H1 (cell line): ENCODE measurements at regions not wholly inside any gene's neighbourhood (a gene's known extent, or its start where the extent isn't known, plus 50 kb on each side); places are given as distances from the start of the nearest gene placed in this dataset.

ENCODE experiments used
- EP300 ChIP-seq, 2 experiments: IDR thresholded peaks; 1 replicate in 1 of 2; 2 replicates in 1 of 2; pipeline ENCODE4 v1.6.1; 2011 to 2012; ENCODE audit warnings: low read depth in 2 of 2, low read length in 2 of 2, mild to moderate bottlenecking in 2 of 2, borderline replicate concordance in 1 of 2, inconsistent platforms in 1 of 2, moderate library complexity in 1 of 2
- FOSL1 ChIP-seq: IDR thresholded peaks from 2 replicates; pipeline ENCODE4 v1.6.1; 2011; ENCODE audit warnings: mild to moderate bottlenecking, low read depth, low read length, moderate library complexity; ENCODE audit not compliant: insufficient read depth
- GABPA ChIP-seq: IDR thresholded peaks from 2 replicates; pipeline ENCODE4 v1.6.1; 2011; ENCODE audit warnings: mild to moderate bottlenecking, low read length, moderate library complexity, borderline replicate concordance; ENCODE audit not compliant: insufficient read depth
- GTF2F1 ChIP-seq: IDR thresholded peaks from 2 replicates; pipeline ENCODE4 v1.6.1; 2012; ENCODE audit warnings: low read depth, low read length, improper control_type of control experiment, borderline replicate concordance
- NRF1 ChIP-seq: IDR thresholded peaks from 2 replicates; pipeline ENCODE4 v1.6.1; 2011; ENCODE audit warnings: mild to moderate bottlenecking, low read depth, low read length, improper control_type of control experiment
- SAP30 ChIP-seq: fragments of 300-600 bp; sonication (generic); IDR thresholded peaks from 2 replicates; pipeline ENCODE4 v1.7.1; 2012; ENCODE audit warnings: low read length, moderate library complexity, mild to moderate bottlenecking, inconsistent platforms; ENCODE audit not compliant: insufficient read depth, insufficient replicate concordance
- SIN3A ChIP-seq, 2 experiments: IDR thresholded peaks in 1 of 2; conservative IDR thresholded peaks in 1 of 2; 2 replicates each; pipeline ENCODE4 v1.6.1; 2011 to 2012; ENCODE audit warnings: low read length in 2 of 2, improper control_type of control experiment in 1 of 2, low read depth in 1 of 2, mild to moderate bottlenecking in 1 of 2
- SP2 ChIP-seq: IDR thresholded peaks from 2 replicates; pipeline ENCODE4 v1.6.1; 2012; ENCODE audit warnings: mild to moderate bottlenecking, low read length, inconsistent platforms
- TF ChIP-seq, protein P1 (sequence below): fragments of 300-600 bp; sonication (generic); IDR thresholded peaks from 2 replicates; pipeline ENCODE4 v1.7.1; 2012; ENCODE audit warnings: low read length, moderate library complexity, mild to moderate bottlenecking, inconsistent platforms; ENCODE audit not compliant: insufficient replicate concordance

DNA sequence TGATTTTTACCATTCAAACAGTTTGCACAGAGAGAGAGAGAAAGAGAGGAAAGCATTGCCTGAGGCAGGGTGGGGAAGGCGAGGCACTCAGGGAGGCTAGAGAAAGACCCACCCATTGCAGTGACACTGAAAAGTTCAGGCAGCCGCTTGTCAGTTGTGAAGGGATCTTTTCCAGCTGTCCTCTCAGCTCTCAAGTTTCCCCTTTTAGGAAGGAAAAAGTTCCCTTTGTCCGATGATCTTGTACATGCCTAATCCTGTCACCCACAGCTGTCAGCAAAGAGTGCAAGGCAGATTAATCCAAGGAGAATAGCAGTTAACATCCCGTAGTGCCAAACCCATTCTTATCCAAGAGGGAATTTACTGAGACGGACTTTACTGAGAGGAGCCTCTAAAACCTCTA lies 255.0 kb downstream of the MAGEB5 start (continued):
- TF ChIP-seq, protein P1, sequence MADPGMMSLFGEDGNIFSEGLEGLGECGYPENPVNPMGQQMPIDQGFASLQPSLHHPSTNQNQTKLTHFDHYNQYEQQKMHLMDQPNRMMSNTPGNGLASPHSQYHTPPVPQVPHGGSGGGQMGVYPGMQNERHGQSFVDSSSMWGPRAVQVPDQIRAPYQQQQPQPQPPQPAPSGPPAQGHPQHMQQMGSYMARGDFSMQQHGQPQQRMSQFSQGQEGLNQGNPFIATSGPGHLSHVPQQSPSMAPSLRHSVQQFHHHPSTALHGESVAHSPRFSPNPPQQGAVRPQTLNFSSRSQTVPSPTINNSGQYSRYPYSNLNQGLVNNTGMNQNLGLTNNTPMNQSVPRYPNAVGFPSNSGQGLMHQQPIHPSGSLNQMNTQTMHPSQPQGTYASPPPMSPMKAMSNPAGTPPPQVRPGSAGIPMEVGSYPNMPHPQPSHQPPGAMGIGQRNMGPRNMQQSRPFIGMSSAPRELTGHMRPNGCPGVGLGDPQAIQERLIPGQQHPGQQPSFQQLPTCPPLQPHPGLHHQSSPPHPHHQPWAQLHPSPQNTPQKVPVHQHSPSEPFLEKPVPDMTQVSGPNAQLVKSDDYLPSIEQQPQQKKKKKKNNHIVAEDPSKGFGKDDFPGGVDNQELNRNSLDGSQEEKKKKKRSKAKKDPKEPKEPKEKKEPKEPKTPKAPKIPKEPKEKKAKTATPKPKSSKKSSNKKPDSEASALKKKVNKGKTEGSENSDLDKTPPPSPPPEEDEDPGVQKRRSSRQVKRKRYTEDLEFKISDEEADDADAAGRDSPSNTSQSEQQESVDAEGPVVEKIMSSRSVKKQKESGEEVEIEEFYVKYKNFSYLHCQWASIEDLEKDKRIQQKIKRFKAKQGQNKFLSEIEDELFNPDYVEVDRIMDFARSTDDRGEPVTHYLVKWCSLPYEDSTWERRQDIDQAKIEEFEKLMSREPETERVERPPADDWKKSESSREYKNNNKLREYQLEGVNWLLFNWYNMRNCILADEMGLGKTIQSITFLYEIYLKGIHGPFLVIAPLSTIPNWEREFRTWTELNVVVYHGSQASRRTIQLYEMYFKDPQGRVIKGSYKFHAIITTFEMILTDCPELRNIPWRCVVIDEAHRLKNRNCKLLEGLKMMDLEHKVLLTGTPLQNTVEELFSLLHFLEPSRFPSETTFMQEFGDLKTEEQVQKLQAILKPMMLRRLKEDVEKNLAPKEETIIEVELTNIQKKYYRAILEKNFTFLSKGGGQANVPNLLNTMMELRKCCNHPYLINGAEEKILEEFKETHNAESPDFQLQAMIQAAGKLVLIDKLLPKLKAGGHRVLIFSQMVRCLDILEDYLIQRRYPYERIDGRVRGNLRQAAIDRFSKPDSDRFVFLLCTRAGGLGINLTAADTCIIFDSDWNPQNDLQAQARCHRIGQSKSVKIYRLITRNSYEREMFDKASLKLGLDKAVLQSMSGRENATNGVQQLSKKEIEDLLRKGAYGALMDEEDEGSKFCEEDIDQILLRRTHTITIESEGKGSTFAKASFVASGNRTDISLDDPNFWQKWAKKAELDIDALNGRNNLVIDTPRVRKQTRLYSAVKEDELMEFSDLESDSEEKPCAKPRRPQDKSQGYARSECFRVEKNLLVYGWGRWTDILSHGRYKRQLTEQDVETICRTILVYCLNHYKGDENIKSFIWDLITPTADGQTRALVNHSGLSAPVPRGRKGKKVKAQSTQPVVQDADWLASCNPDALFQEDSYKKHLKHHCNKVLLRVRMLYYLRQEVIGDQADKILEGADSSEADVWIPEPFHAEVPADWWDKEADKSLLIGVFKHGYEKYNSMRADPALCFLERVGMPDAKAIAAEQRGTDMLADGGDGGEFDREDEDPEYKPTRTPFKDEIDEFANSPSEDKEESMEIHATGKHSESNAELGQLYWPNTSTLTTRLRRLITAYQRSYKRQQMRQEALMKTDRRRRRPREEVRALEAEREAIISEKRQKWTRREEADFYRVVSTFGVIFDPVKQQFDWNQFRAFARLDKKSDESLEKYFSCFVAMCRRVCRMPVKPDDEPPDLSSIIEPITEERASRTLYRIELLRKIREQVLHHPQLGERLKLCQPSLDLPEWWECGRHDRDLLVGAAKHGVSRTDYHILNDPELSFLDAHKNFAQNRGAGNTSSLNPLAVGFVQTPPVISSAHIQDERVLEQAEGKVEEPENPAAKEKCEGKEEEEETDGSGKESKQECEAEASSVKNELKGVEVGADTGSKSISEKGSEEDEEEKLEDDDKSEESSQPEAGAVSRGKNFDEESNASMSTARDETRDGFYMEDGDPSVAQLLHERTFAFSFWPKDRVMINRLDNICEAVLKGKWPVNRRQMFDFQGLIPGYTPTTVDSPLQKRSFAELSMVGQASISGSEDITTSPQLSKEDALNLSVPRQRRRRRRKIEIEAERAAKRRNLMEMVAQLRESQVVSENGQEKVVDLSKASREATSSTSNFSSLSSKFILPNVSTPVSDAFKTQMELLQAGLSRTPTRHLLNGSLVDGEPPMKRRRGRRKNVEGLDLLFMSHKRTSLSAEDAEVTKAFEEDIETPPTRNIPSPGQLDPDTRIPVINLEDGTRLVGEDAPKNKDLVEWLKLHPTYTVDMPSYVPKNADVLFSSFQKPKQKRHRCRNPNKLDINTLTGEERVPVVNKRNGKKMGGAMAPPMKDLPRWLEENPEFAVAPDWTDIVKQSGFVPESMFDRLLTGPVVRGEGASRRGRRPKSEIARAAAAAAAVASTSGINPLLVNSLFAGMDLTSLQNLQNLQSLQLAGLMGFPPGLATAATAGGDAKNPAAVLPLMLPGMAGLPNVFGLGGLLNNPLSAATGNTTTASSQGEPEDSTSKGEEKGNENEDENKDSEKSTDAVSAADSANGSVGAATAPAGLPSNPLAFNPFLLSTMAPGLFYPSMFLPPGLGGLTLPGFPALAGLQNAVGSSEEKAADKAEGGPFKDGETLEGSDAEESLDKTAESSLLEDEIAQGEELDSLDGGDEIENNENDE, result no peak
- TF ChIP-seq SAP30 (no peak), GABPA (no peak), SP2 (no peak), FOSL1 (no peak), NRF1 (no peak), GTF2F1 (no peak), EP300 (IDR thresholded peaks at IDR 0.05; ENCODE audit: borderline replicate concordance in 1 of 2, low read depth in 2 of 2, low read length in 2 of 2) (no peak), SIN3A (conservative IDR thresholded peaks at IDR 0.05 in 1 of 2, IDR thresholded peaks at IDR 0.05 in 1 of 2; ENCODE audit: low read depth in 1 of 2, low read length in 2 of 2) (no peak)
